ENCODE measurements at regions not wholly inside any gene's neighbourhood (a gene's known extent, or its start where the extent isn't known, plus 50 kb on each side); places are given as distances from the start of the nearest gene placed in this dataset.

GRCh38 chr12:91339106-91339505 lies 156.5 kb upstream of the DCN start:
- ATAC-seq (no peak), DNase-seq (no peak)
- no peaks in the 10 kb centered on the region for H3K9me3 ChIP-seq
- H3K27ac ChIP-seq, result no peak overlapping the region
- no peaks in the 10 kb centered on the region for H3K36me3 ChIP-seq
- TF ChIP-seq CTCF (IDR thresholded peaks at IDR 0.05), result no peak
- intact Hi-C loops (cut with DNase I), result no loop called here
- no peaks in the 10 kb centered on the region for H3K27me3 ChIP-seq (ENCODE audit: low read depth)
- no peak overlapping the region for H3K4me3 ChIP-seq
- H3K4me1 ChIP-seq, result no peaks in the 10 kb centered on the region

GRCh38 chr12:91335699-91336098 lies 153.1 kb upstream of the DCN start:
- H3K9me3 ChIP-seq, result no peaks in the 10 kb centered on the region
- no peak overlapping the region for H3K27ac ChIP-seq
- no peaks in the 10 kb centered on the region for H3K27me3 ChIP-seq (ENCODE audit: low read depth)
- TF ChIP-seq CTCF (IDR thresholded peaks at IDR 0.05), result no peak
- intact Hi-C loops (cut with DNase I), result no loop called here
- no peak overlapping the region for H3K4me3 ChIP-seq
- no peak for ATAC-seq
- H3K4me1 ChIP-seq, result no peaks in the 10 kb centered on the region
- no peak for DNase-seq
- no peaks in the 10 kb centered on the region for H3K36me3 ChIP-seq

- TF ChIP-seq CTCF (IDR thresholded peaks at IDR 0.05), result no peak
- ATAC-seq (no peak), DNase-seq (no peak)
- Histone ChIP-seq H3K4me1 (no peaks in the 10 kb centered on the region), H3K4me3 (no peak overlapping the region), H3K9me3 (no peaks in the 10 kb centered on the region), H3K27ac (no peak overlapping the region), H3K27me3 (ENCODE audit: low read depth) (no peaks in the 10 kb centered on the region), H3K36me3 (no peaks in the 10 kb centered on the region)
- intact Hi-C loops (cut with DNase I), result no loop called here
These were observed 151.3 kb upstream of the DCN start for GRCh38 chr12:91333966-91334365.

GRCh38 chr12:91332302-91332701 lies 149.7 kb upstream of the DCN start:
- no peak for TF ChIP-seq CTCF (IDR thresholded peaks at IDR 0.05)
- intact Hi-C loops (cut with DNase I), result no loop called here
- H3K4me1 ChIP-seq, result no peaks in the 10 kb centered on the region
- no peaks in the 10 kb centered on the region for H3K36me3 ChIP-seq
- no peak overlapping the region for H3K4me3 ChIP-seq
- DNase-seq, result no peak
- no peak overlapping the region for H3K27ac ChIP-seq
- ATAC-seq, result no peak
- no peaks in the 10 kb centered on the region for H3K27me3 ChIP-seq (ENCODE audit: low read depth)
- no peaks in the 10 kb centered on the region for H3K9me3 ChIP-seq

GRCh38 chr12:91331371-91331770 lies 148.8 kb upstream of the DCN start:
- TF ChIP-seq CTCF (IDR thresholded peaks at IDR 0.05), result no peak
- Histone ChIP-seq H3K27ac (no peak overlapping the region), H3K4me1 (no peaks in the 10 kb centered on the region), H3K36me3 (no peaks in the 10 kb centered on the region), H3K9me3 (no peaks in the 10 kb centered on the region), H3K27me3 (ENCODE audit: low read depth) (no peaks in the 10 kb centered on the region), H3K4me3 (no peak overlapping the region)
- intact Hi-C loops (cut with DNase I), result no loop called here
- DNase-seq (no peak), ATAC-seq (no peak)

GRCh38 chr12:91328451-91328850 lies 145.8 kb upstream of the DCN start:
- Histone ChIP-seq H3K9me3 (no peaks in the 10 kb centered on the region), H3K4me3 (no peak overlapping the region), H3K27ac (no peak overlapping the region), H3K27me3 (ENCODE audit: low read depth) (no peaks in the 10 kb centered on the region), H3K4me1 (no peaks in the 10 kb centered on the region), H3K36me3 (no peaks in the 10 kb centered on the region)
- DNase-seq (no peak), ATAC-seq (no peak)
- intact Hi-C loops (cut with DNase I), result loop anchor here (10.0 kb wide), 1 partner anchor 154 kb away; no protein-coding TSS in a partner anchor
- TF ChIP-seq CTCF (IDR thresholded peaks at IDR 0.05), result no peak

All from lower lobe of right lung (tissue), 2 donors.